ENCODE measurements at regions not wholly inside any gene's neighbourhood (a gene's known extent, or its start where the extent isn't known, plus 50 kb on each side); places are given as distances from the start of the nearest gene placed in this dataset.

GRCh38 chr5:2310946-2311345 is 428.2 kb upstream of the IRX4 start:
- DNase-seq (ENCODE audit: low read depth in 3 of 3, low spot score in 2 of 3): no peak

GRCh38 chr5:2307631-2308030 is 424.9 kb upstream of the IRX4 start:
- no peak for DNase-seq (ENCODE audit: low read depth in 3 of 3, low spot score in 2 of 3)

GRCh38 chr5:2306711-2307110 is 424.0 kb upstream of the IRX4 start:
- no peak for DNase-seq (ENCODE audit: low read depth in 3 of 3, low spot score in 2 of 3)

DNA sequence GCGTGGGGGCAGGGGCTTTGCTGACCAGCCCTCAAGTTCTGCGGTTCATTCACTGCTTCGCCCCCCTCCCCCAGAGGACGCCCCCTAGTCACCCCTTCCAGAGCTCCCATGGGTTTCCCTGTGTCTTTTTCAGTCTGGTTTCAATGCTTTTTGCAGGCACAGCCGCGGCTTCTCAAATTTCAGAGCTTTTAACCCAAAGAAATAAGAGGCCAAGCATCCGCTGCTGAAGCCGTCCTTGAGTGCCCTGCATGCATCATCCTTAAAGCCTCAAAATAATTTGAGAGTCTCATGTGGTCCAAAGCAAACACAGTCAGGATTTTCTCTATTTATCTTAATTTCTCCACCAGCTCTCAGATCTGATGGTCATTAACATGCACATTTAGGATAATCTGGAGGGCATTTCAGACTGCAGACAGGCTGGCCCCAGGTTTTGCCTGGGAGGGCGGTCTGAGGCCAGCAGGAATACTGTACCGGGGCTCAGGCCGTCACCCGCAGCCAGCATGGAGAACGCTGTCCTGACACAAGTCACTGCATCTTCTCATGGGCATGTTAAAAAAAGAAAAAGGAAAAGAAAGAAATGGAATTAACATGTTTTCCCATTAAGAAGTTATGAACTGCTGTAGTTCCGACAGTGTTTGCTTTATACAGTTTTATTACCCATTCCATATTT is 420.8 kb upstream of the IRX4 start:
- peak; percentile 31 to 55 (median 46) for DNase-seq (ENCODE audit: low read depth in 3 of 3, low spot score in 2 of 3)

DNA sequence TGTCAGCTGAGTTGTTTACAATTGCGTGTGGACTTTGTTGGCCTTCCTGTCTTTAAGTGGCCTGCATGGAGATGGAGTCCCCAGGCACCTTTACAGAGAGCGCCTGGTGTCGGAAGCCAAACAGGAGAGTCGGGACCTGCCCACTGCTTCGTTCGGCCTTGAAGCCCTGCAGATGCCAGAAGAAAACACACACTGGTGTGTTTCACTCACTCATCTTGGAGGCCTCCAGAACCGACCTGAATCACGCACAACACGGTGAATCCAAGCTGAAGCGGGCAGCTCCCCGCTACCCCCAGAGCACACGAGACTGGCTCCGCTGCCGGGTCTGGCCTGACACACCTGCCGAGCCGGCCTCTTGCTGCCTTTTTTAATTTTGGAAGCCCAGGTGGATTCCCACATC is 419.4 kb upstream of the IRX4 start:
- no peak for DNase-seq (ENCODE audit: low read depth in 3 of 3, low spot score in 2 of 3)

- DNase-seq (ENCODE audit: low read depth in 3 of 3, low spot score in 2 of 3): no peak
Observed at GRCh38 chr5:2300861-2301574, 418.3 kb upstream of the IRX4 start.

DNA sequence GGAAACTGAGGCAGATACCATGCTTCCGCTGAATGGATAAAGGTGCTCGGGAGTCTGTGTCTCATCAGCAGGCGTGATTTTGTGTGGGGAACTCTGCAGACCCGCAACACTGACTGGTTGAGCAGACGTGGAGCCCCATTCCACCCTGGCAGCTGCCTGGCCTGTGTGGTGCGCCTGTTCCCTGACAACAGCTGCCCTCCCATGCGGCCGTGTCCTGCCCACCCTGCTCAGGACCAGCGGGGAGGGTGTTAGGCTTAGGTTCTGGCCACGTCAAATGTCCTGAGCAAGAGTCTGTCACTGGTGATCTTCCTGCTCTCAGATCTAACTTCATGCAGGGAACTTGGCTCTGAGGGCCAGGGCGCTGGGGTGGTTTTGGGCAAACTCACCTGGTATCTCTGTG is 417.7 kb upstream of the IRX4 start:
- no peak for DNase-seq (ENCODE audit: low read depth in 3 of 3, low spot score in 2 of 3)

GRCh38 chr5:2299388-2300220 is 416.9 kb upstream of the IRX4 start:
- no peak for DNase-seq (ENCODE audit: low read depth in 3 of 3, low spot score in 2 of 3)

- no peak for DNase-seq (ENCODE audit: low read depth in 3 of 3, low spot score in 2 of 3)
Observed at GRCh38 chr5:2298781-2299180, 416.1 kb upstream of the IRX4 start.

- DNase-seq (ENCODE audit: low read depth in 3 of 3, low spot score in 2 of 3): no peak
Observed at GRCh38 chr5:2297991-2298390, 415.3 kb upstream of the IRX4 start.

GRCh38 chr5:2295476-2295875 is 412.8 kb upstream of the IRX4 start:
- DNase-seq (ENCODE audit: low read depth in 3 of 3, low spot score in 2 of 3): no peak

- DNase-seq (ENCODE audit: low read depth in 3 of 3, low spot score in 2 of 3): no peak
Observed at GRCh38 chr5:2293906-2294305, 411.2 kb upstream of the IRX4 start.

GRCh38 chr5:2291146-2291840 is 408.6 kb upstream of the IRX4 start:
- no peak for DNase-seq (ENCODE audit: low read depth in 3 of 3, low spot score in 2 of 3)

DNA sequence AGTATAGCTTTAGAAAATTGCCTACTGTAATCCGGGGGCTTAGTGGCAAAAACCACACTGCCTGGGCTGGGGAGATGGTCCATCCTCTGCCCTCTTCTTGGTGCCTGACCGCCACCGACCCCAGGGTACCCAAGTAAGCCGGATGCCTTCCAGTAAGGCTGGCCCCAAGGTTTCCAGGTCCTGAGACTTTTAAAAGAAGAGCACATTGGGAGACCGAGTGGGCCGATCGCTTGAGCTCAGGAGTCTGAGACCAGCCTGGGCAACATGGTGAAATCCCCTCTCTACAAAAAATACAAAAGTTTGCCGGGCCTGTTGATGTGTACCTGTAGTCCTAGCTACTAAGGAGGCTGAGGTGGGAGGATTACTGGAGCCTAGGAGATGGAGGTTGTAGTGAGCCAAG is 406.7 kb upstream of the IRX4 start:
- no peak for DNase-seq (ENCODE audit: low read depth in 3 of 3, low spot score in 2 of 3)

- DNase-seq (ENCODE audit: low read depth in 3 of 3, low spot score in 2 of 3): no peak
Observed at GRCh38 chr5:2288968-2289367, 406.2 kb upstream of the IRX4 start.

DNA sequence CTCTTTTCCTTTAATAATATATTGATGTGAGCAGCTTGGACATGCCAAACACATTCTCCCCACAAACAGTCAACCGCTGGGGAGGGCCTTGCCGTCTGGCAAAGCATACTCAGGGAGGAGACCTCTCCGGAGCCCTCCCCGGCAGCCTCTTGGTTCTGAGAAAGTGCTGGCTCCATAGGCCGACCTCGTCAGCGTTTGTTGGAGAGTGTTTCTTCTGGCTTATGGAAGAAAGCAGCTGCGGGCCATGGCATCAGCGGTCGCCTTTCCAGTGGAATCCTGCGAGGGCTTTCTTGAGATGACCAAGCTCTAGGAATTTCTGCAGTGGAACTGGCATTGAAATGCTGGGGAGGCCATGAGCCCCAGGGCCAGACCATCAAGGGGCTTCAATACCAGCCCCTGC is 405.7 kb upstream of the IRX4 start:
- DNase-seq (ENCODE audit: low read depth in 3 of 3, low spot score in 2 of 3): no peak

- DNase-seq (ENCODE audit: low read depth in 3 of 3, low spot score in 2 of 3): no peak
Observed at GRCh38 chr5:2286250-2286649, 403.5 kb upstream of the IRX4 start.

DNA sequence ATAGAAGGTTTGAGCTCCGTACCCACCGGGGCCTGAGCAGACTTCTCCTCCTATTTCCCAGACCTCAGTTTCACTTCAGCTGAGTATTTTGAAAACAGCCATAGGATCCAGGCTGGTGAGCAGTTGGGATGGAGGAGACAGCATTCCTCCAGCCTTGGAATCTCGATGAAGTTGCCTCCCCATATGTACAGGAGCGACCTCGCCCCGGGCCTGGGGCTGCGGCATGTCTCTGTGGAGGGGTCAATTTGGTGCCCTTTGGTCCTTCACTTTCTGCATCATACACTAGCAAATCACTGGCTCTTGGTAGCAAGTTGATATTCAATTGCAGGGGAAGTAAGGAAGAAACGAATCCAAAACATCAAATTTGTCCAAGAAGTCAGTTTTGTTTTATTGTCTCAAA is 402.0 kb upstream of the IRX4 start:
- no peak for DNase-seq (ENCODE audit: low read depth in 3 of 3, low spot score in 2 of 3)

- DNase-seq (ENCODE audit: low read depth in 3 of 3, low spot score in 2 of 3): no peak
Observed at GRCh38 chr5:2283481-2284045, 400.8 kb upstream of the IRX4 start.

GRCh38 chr5:2282893-2283292 is 400.2 kb upstream of the IRX4 start:
- no peak for DNase-seq (ENCODE audit: low read depth in 3 of 3, low spot score in 2 of 3)
